PC-9 (cell line): ENCODE measurements at regions not wholly inside any gene's neighbourhood (a gene's known extent, or its start where the extent isn't known, plus 50 kb on each side); places are given as distances from the start of the nearest gene placed in this dataset.

Experiments used
- BruUV-seq: library from RNA; stranded (reverse); fragments of 400-500 nt; replicated peaks from 2 replicates; lab custom pipeline; 2021; lab: Mats Ljungman, UMichigan
- CTCF ChIA-PET: fragments of 300-600 bp; sonication (Branson Sonifier 250); formaldehyde crosslinking; loops from one replicate; lab custom pipeline; 2022; ENCODE audit warnings: antibody characterized with exemption; lab: Charles Lee
- POLR2A ChIA-PET: fragments of 300-600 bp; sonication (Branson Sonifier 250); formaldehyde crosslinking; loops from one replicate; lab custom pipeline; 2022; ENCODE audit warnings: antibody characterized with exemption; ENCODE audit not compliant: unreplicated experiment; lab: Charles Lee
- DNase-seq, 2 experiments: peaks; one replicate each; pipeline versions ENCODE4 v3.0.0 to v3.0.0-alpha.2; 2015 to 2022; ENCODE audit warnings: mixed read lengths in 1 of 2
- H2AFZ ChIP-seq: fragments of 200-600 bp; sonication (generic); 2 replicates; pipeline ENCODE4 v1.8.1; 2017; ENCODE audit warnings: antibody characterized with exemption
- H3F3A ChIP-seq: fragments of 200-600 bp; sonication (generic); 2 replicates; pipeline ENCODE4 v1.8.1; 2017; ENCODE audit warnings: antibody characterized with exemption, mild to moderate bottlenecking, low read depth; ENCODE audit not compliant: insufficient read depth
- H3K27ac ChIP-seq: fragments of 200-600 bp; sonication (generic); 2 replicates; pipeline ENCODE4 v1.6.1; 2016; ENCODE audit warnings: mixed run types
- H3K27me3 ChIP-seq: fragments of 200-600 bp; sonication (generic); 2 replicates; pipeline ENCODE4 v1.6.1; 2016; ENCODE audit warnings: low read depth, mixed run types; ENCODE audit not compliant: insufficient read depth
- H3K36me3 ChIP-seq: fragments of 200-600 bp; sonication (generic); 2 replicates; pipeline ENCODE4 v1.6.1; 2016; ENCODE audit warnings: low read depth, mixed run types
- H3K4me1 ChIP-seq: fragments of 200-600 bp; sonication (generic); replicated peaks from 2 replicates; pipeline ENCODE4 v1.6.1; 2016; ENCODE audit warnings: mixed run types; ENCODE audit not compliant: insufficient read depth
- H3K4me2 ChIP-seq: fragments of 200-600 bp; sonication (generic); 2 replicates; pipeline ENCODE4 v1.6.1; 2017; ENCODE audit warnings: mixed run types
- H3K4me3 ChIP-seq: fragments of 200-600 bp; sonication (generic); 2 replicates; pipeline ENCODE4 v1.6.1; 2016; ENCODE audit warnings: mixed run types
- H3K79me2 ChIP-seq: fragments of 200-600 bp; sonication (generic); 2 replicates; pipeline ENCODE4 v1.6.1; 2017; ENCODE audit warnings: low read depth, mixed run types
- H3K9me2 ChIP-seq: fragments of 200-600 bp; sonication (generic); 2 replicates; pipeline ENCODE4 v1.8.1; 2017; ENCODE audit warnings: mild to moderate bottlenecking; ENCODE audit not compliant: insufficient read depth
- H3K9me3 ChIP-seq: fragments of 200-600 bp; sonication (generic); 2 replicates; pipeline ENCODE4 v1.8.1; 2016; ENCODE audit warnings: low read depth; ENCODE audit not compliant: insufficient read depth
- H4K20me1 ChIP-seq: fragments of 200-600 bp; sonication (generic); 2 replicates; pipeline ENCODE4 v1.8.1; 2017; ENCODE audit not compliant: insufficient read depth
- EZH2 ChIP-seq: fragments of 200-600 bp; sonication (generic); IDR thresholded peaks from 2 replicates; pipeline ENCODE4 v1.8.0; 2017; ENCODE audit warnings: antibody characterized with exemption, low read depth
- intact Hi-C: fragments of 100-400 bp; cut with micrococcal nuclease; formaldehyde crosslinking; loops from one replicate; pipeline ENCODE4 v1.10.0; 2022; ENCODE audit not compliant: unreplicated experiment
- TF ChIP-seq, protein P1 (sequence below): fragments of 200-600 bp; sonication (generic); conservative IDR thresholded peaks from 2 replicates; pipeline ENCODE4 v1.6.1; 2017; ENCODE audit warnings: mixed run types, antibody characterized with exemption, mild to moderate bottlenecking, moderate library complexity

DNA sequence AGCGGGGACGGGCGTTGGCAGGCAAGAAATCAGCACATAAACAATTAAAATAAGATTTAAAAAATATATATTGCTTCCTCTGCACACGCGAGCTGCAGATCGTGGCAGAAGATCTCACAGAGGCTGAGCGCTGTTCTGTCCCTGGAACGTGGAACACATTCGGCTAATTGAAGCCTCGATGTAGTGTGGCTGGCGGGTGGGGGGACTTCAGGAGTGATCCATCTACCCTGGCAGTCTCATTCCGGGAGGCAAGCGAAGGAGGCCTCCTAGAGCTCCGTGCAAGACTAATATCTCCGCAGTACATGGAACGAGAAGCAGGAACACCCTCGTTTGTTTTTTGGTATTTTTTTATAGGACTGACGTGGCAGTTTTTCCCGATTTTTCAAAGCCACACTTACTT is 402.4 kb downstream of the MN1 start:
- Histone ChIP-seq H3F3A (0 out of 2 replicates have a peak, but pooled peaks cover under 1% of the 10 kb centered on the region), H3K27ac (no peak overlapping the region), H3K4me1 (no peaks in the 10 kb centered on the region), H2AFZ (no peak overlapping the region), H3K36me3 (no peaks in the 10 kb centered on the region), H3K4me2 (no peak overlapping the region), H4K20me1 (no peaks in the 10 kb centered on the region), H3K4me3 (no peak overlapping the region), H3K79me2 (no peaks in the 10 kb centered on the region), H3K9me2 (no peaks in the 10 kb centered on the region), H3K9me3 (no peaks in the 10 kb centered on the region), H3K27me3 (no peaks in the 10 kb centered on the region)
- ChIA-PET POLR2A (no interaction called here), CTCF (no interaction called here)
- no TSS peak for BruUV-seq
- TF ChIP-seq EZH2: no peak
- TF ChIP-seq, protein P1, sequence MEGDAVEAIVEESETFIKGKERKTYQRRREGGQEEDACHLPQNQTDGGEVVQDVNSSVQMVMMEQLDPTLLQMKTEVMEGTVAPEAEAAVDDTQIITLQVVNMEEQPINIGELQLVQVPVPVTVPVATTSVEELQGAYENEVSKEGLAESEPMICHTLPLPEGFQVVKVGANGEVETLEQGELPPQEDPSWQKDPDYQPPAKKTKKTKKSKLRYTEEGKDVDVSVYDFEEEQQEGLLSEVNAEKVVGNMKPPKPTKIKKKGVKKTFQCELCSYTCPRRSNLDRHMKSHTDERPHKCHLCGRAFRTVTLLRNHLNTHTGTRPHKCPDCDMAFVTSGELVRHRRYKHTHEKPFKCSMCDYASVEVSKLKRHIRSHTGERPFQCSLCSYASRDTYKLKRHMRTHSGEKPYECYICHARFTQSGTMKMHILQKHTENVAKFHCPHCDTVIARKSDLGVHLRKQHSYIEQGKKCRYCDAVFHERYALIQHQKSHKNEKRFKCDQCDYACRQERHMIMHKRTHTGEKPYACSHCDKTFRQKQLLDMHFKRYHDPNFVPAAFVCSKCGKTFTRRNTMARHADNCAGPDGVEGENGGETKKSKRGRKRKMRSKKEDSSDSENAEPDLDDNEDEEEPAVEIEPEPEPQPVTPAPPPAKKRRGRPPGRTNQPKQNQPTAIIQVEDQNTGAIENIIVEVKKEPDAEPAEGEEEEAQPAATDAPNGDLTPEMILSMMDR: no peak
- DNase-seq: no peak
- intact Hi-C loops: no loop called here

DNA sequence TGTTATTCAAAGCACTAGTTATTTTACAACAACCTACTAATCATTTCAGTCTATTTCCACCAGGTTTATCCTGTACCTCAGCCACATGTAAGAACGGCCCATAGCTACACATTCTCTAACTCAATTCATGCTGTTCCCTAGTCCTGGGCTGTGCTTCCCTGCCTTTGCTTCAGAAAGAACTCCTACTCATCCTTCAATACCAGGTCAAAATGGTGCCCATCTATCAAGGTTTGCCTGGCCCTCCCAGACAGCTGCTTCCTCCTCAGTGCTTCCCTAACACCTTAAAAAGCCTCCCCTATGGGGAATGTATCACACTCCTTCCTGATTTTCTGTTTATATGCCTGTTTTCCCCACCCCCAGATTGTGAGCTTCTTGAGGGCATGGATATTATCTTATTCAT is 400.7 kb downstream of the MN1 start:
- ChIA-PET CTCF (no interaction called here), POLR2A (no interaction called here)
- Histone ChIP-seq H3K9me2 (no peaks in the 10 kb centered on the region), H3K79me2 (no peaks in the 10 kb centered on the region), H4K20me1 (no peaks in the 10 kb centered on the region), H2AFZ (no peak overlapping the region), H3K4me3 (no peak overlapping the region), H3K27me3 (no peaks in the 10 kb centered on the region), H3F3A (peaks cover 5% of the 10 kb centered on the region; the same call in 1 of the 2 replicates), H3K4me1 (no peaks in the 10 kb centered on the region), H3K36me3 (no peaks in the 10 kb centered on the region), H3K27ac (no peak overlapping the region), H3K4me2 (no peak overlapping the region), H3K9me3 (no peaks in the 10 kb centered on the region)
- DNase-seq: no peak
- no peak for TF ChIP-seq EZH2
- TF ChIP-seq, protein P1: no peak
- intact Hi-C loops: no loop called here
- no TSS peak for BruUV-seq

DNA sequence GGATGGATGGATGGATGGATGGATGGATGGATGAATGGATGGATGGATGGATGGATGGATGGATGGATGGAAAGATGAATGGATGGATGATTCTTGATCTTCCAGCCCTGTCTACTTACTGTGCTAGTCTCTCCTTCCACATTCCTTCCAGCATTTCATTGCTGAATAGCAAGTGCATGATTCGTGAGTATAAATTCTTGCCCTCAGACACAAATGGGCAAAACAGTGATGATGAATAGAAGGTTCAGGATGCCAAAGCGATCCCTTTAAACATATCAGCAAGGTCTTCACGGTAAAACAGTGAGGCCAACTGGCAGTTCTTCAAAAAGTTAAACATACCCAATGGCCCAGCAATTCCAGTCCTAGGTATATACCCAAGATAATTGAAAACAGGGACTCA is 400.2 kb downstream of the MN1 start:
- Histone ChIP-seq H3K9me3 (no peaks in the 10 kb centered on the region), H3K27ac (no peak overlapping the region), H3K79me2 (no peaks in the 10 kb centered on the region), H3K9me2 (no peaks in the 10 kb centered on the region), H3K4me2 (no peak overlapping the region), H2AFZ (no peak overlapping the region), H3K27me3 (no peaks in the 10 kb centered on the region), H3K4me1 (no peaks in the 10 kb centered on the region), H3K4me3 (no peak overlapping the region), H4K20me1 (no peaks in the 10 kb centered on the region), H3K36me3 (no peaks in the 10 kb centered on the region), H3F3A (peaks cover 5% of the 10 kb centered on the region; the same call in 1 of the 2 replicates)
- peak in 1 of 2 experiments; percentile 39 for DNase-seq
- CTCF ChIA-PET: no interaction called here
- BruUV-seq: no TSS peak
- POLR2A ChIA-PET: no interaction called here
- intact Hi-C loops: no loop called here
- TF ChIP-seq, protein P1: no peak
- TF ChIP-seq EZH2: no peak
